HepG2 (cell line): ENCODE measurements at regions not wholly inside any gene's neighbourhood (a gene's known extent, or its start where the extent isn't known, plus 50 kb on each side); places are given as distances from the start of the nearest gene placed in this dataset.

ENCODE experiments used
- ATAC-seq: fragments of 200-7000 bp; cut with Tn5 transposase; 3 replicates; pipeline ENCODE4 v1.9.1; 2020; ENCODE audit warnings: mild to moderate bottlenecking, moderate library complexity
- BruUV-seq: library from RNA; stranded (reverse); fragments of 400-500 nt; replicated peaks from 2 replicates; lab custom pipeline; 2021; lab: Mats Ljungman, UMichigan
- CTCF ChIA-PET: fragments of 300-600 bp; formaldehyde crosslinking; extraction: SDS; loops from one replicate; lab custom pipeline; 2021; ENCODE audit warnings: low total read pairs, inconsistent platforms, low intra/inter-chr PET ratio; lab: Yijun Ruan, JAX
- POLR2A ChIA-PET: fragments of 350-600 bp; sonication (Branson Sonifier 250); formaldehyde crosslinking; loops from one replicate; lab custom pipeline; 2020; ENCODE audit warnings: antibody characterized with exemption, inconsistent platforms; lab: Yijun Ruan, JAX
- DNase-seq: peaks from one replicate; pipeline ENCODE4 v3.0.0-alpha.2; 2015; ENCODE audit warnings: low spot score
- FAIRE-seq: peaks from 3 replicates; lab custom pipeline; 2011; peaks lifted over from hg19 to GRCh38; lab: Jason Lieb, UNC
- H2AFZ ChIP-seq: one replicate; pipeline ENCODE4 v1.6.1; 2011; ENCODE audit warnings: low read length, inconsistent platforms
- H3K27ac ChIP-seq: fragments of 300-600 bp; 3 replicates; pipeline ENCODE4 v1.8.0; 2011; ENCODE audit warnings: mixed run types, mild to moderate bottlenecking, mixed read lengths, low read length, inconsistent platforms; ENCODE audit not compliant: insufficient read depth; ENCODE audit errors: extremely low read length
- H3K27me3 ChIP-seq, 2 experiments: fragments of 200-600 bp in 1 of 2; 2 replicates in 1 of 2; 3 replicates in 1 of 2; pipeline versions ENCODE4 v1.6.0 to v1.8.0; 2011; ENCODE audit warnings: low read length in 2 of 2, mild to moderate bottlenecking in 2 of 2, moderate library complexity in 2 of 2, inconsistent platforms in 1 of 2; ENCODE audit not compliant: insufficient read depth in 2 of 2, control insufficient read depth in 1 of 2
- H3K36me3 ChIP-seq, 2 experiments: fragments of 200-600 bp in 1 of 2; replicated peaks in 1 of 2; 2 replicates in 1 of 2; 3 replicates in 1 of 2; pipeline versions ENCODE4 v1.5.1 to v1.8.0; 2011; ENCODE audit warnings: low read length in 2 of 2, inconsistent platforms in 1 of 2; ENCODE audit not compliant: insufficient read depth in 2 of 2, control insufficient read depth in 1 of 2
- H3K4me1 ChIP-seq: 2 replicates; pipeline ENCODE4 v1.5.1; 2012; ENCODE audit warnings: low read length, inconsistent platforms; ENCODE audit not compliant: insufficient read depth
- H3K4me2 ChIP-seq: 2 replicates; pipeline ENCODE4 v1.6.0; 2011; ENCODE audit warnings: low read depth, low read length, inconsistent platforms
- H3K4me3 ChIP-seq, 3 experiments: fragments of 200-600 bp in 1 of 3; sonication (generic), shearing (Covaris generic) in 1 of 3; replicated peaks in 1 of 3; 2 replicates each; pipeline ENCODE4 v1.5.1; 2011 to 2016; ENCODE audit warnings: low read length in 3 of 3, inconsistent platforms in 2 of 3, low read depth in 2 of 3, mild to moderate bottlenecking in 2 of 3, control low read depth in 1 of 3, mixed read lengths in 1 of 3; ENCODE audit not compliant: insufficient read depth in 1 of 3
- H3K79me2 ChIP-seq: one replicate; pipeline ENCODE4 v1.6.1; 2011; ENCODE audit warnings: low read length, inconsistent platforms; ENCODE audit not compliant: insufficient read depth
- H3K9ac ChIP-seq: 2 replicates; pipeline ENCODE4 v1.6.0; 2011; ENCODE audit warnings: mild to moderate bottlenecking, low read depth, low read length, inconsistent platforms; ENCODE audit not compliant: insufficient read depth
- H3K9me3 ChIP-seq: 2 replicates; pipeline ENCODE4 v1.5.1; 2012; ENCODE audit warnings: mild to moderate bottlenecking, low read length
- H4K20me1 ChIP-seq: 2 replicates; pipeline ENCODE4 v1.6.0; 2011; ENCODE audit warnings: inconsistent platforms, mild to moderate bottlenecking, low read length, moderate library complexity; ENCODE audit not compliant: insufficient read depth
- ARNTL ChIP-seq: sonication (generic); formaldehyde crosslinking; IDR thresholded peaks from 2 replicates; pipeline ENCODE4 v1.4.0; 2020; ENCODE audit warnings: mild to moderate bottlenecking, missing genetic modification reagents
- FOXA3 ChIP-seq: IDR thresholded peaks from 2 replicates; pipeline ENCODE4 v1.6.1; 2016; ENCODE audit warnings: missing genetic modification reagents, missing compliant biosample characterization
- KDM6A ChIP-seq: IDR thresholded peaks from 2 replicates; pipeline ENCODE4 v1.6.1; 2016; ENCODE audit warnings: low read depth
- KLF11 ChIP-seq: IDR thresholded peaks from 2 replicates; pipeline ENCODE4 v1.6.1; 2016; ENCODE audit warnings: missing compliant biosample characterization
- MAX ChIP-seq: IDR thresholded peaks from 2 replicates; pipeline ENCODE4 v1.6.1; 2012; ENCODE audit warnings: inconsistent platforms
- MXD4 ChIP-seq: IDR thresholded peaks from 2 replicates; pipeline ENCODE4 v1.6.1; 2016; ENCODE audit warnings: mild to moderate bottlenecking, missing biosample characterization, missing genetic modification reagents
- MYNN ChIP-seq: sonication (generic); formaldehyde crosslinking; IDR thresholded peaks from 2 replicates; pipeline ENCODE4 v1.4.0; 2020; ENCODE audit warnings: mild to moderate bottlenecking, low read depth, missing genetic modification reagents
- NR0B2 ChIP-seq: sonication (generic); formaldehyde crosslinking; IDR thresholded peaks from 2 replicates; pipeline ENCODE4 v1.4.0; 2020; ENCODE audit warnings: mild to moderate bottlenecking, missing genetic modification reagents
- PAX8 ChIP-seq: sonication (generic); formaldehyde crosslinking; IDR thresholded peaks from 2 replicates; pipeline ENCODE4 v1.8.0; 2022; ENCODE audit warnings: mild to moderate bottlenecking, missing genetic modification reagents, borderline replicate concordance
- STAT6 ChIP-seq: sonication (generic); formaldehyde crosslinking; IDR thresholded peaks from 2 replicates; pipeline ENCODE4 v1.4.0; 2020; ENCODE audit warnings: missing genetic modification reagents, mild to moderate bottlenecking, borderline replicate concordance
- TFDP1 ChIP-seq: IDR thresholded peaks from 2 replicates; pipeline ENCODE4 v1.6.1; 2016; ENCODE audit warnings: missing compliant biosample characterization, missing genetic modification reagents, borderline replicate concordance
- TOPORS ChIP-seq: sonication (generic); formaldehyde crosslinking; IDR thresholded peaks from 2 replicates; pipeline ENCODE4 v1.8.0; 2023; ENCODE audit warnings: mild to moderate bottlenecking, missing genetic modification reagents
- U2AF2 ChIP-seq: fragments of 200-400 bp; formaldehyde crosslinking; IDR thresholded peaks from 2 replicates; pipeline ENCODE4 v1.6.1; 2017; ENCODE audit warnings: low read depth, mild to moderate bottlenecking, low read length
- ZFP36L2 ChIP-seq: sonication (generic); formaldehyde crosslinking; IDR thresholded peaks from 2 replicates; pipeline ENCODE4 v1.4.0; 2020; ENCODE audit warnings: missing genetic modification reagents
- ZSCAN22 ChIP-seq: sonication (generic); formaldehyde crosslinking; IDR thresholded peaks from 2 replicates; pipeline ENCODE4 v1.4.0; 2020; ENCODE audit warnings: mild to moderate bottlenecking, missing genetic modification reagents
- WGBS: methylation state at CpG from one replicate; pipeline ENCODE4 v1.1.6; 2017; ENCODE audit warnings: low lambda C conversion rate; 5-methylcytosine and 5-hydroxymethylcytosine counted together
- in situ Hi-C: cut with HindIII; loops from 2 replicates; pipeline ENCODE4 v1.10.0; 2017; ENCODE audit warnings: low pct_unique_long_range_greater_than_20kb; ENCODE audit not compliant: extremely low pct_ligation_motif_present
- intact Hi-C: fragments of 100-400 bp; cut with micrococcal nuclease; formaldehyde crosslinking; loops from one replicate; pipeline ENCODE4 v1.10.0; 2022; ENCODE audit not compliant: unreplicated experiment

GRCh38 chr7:9603291-9603690, 1169.9 kb downstream of the NXPH1 start:
- Histone ChIP-seq H4K20me1 (no peaks in the 10 kb centered on the region), H3K79me2 (no peaks in the 10 kb centered on the region), H3K9ac (no peak overlapping the region)
- CTCF ChIA-PET, result no interaction called here
- POLR2A ChIA-PET, result no interaction called here
- BruUV-seq, result no TSS peak
- TF ChIP-seq MYNN (CRISPR knock-in tag) (no peak), NR0B2 (CRISPR knock-in tag) (no peak), TOPORS (CRISPR knock-in tag) (no peak), PAX8 (CRISPR knock-in tag) (no peak)
- TF ChIP-seq, all 625 proteins: peak for 0
- no peak overlapping the region for H3K27ac ChIP-seq
- DNase-seq (no peak), ATAC-seq (no peak), FAIRE-seq (no peak)
- no peak overlapping the region for H3K4me2 ChIP-seq
- intact Hi-C loops, result no loop called here
- H3K9me3 ChIP-seq, result peaks cover 66% of the 10 kb centered on the region
- no peaks in the 10 kb centered on the region for H3K36me3 ChIP-seq
- no peaks in the 10 kb centered on the region for H3K4me1 ChIP-seq
- H3K4me3 ChIP-seq, result no peak overlapping the region
- H2AFZ ChIP-seq, result no peak overlapping the region
- no peaks in the 10 kb centered on the region for H3K27me3 ChIP-seq
- in situ Hi-C loops, result no loop called here

- intact Hi-C loops (no loop called here), in situ Hi-C loops (no loop called here)
- H3K9ac ChIP-seq, result no peak overlapping the region
- DNase-seq (no peak), ATAC-seq (no peak), FAIRE-seq (no peak)
- no peaks in the 10 kb centered on the region for H3K4me1 ChIP-seq
- no peak overlapping the region for H3K27ac ChIP-seq
- peaks cover 79% of the 10 kb centered on the region for H3K9me3 ChIP-seq
- 0% methylated on average over 1 of the region's 1 CpG for WGBS
- no peak overlapping the region for H2AFZ ChIP-seq
- ChIA-PET CTCF (no interaction called here), POLR2A (no interaction called here)
- no peaks in the 10 kb centered on the region for H3K36me3 ChIP-seq
- no peak overlapping the region for H3K4me3 ChIP-seq
- H3K27me3 ChIP-seq, result no peaks in the 10 kb centered on the region
- H3K4me2 ChIP-seq, result no peak overlapping the region
- no peaks in the 10 kb centered on the region for H4K20me1 ChIP-seq
- no TSS peak for BruUV-seq
- H3K79me2 ChIP-seq, result no peaks in the 10 kb centered on the region
- no peak for TF ChIP-seq KDM6A (CRISPR knock-in tag)
- TF ChIP-seq MAX, result no peak
- no peak for TF ChIP-seq ARNTL (CRISPR knock-in tag)
- no peak for TF ChIP-seq ZFP36L2
- no peak for TF ChIP-seq STAT6 (CRISPR knock-in tag)
- TF ChIP-seq MXD4 (CRISPR knock-in tag), result no peak
- no peak for TF ChIP-seq KLF11 (CRISPR knock-in tag)
- TF ChIP-seq FOXA3 (CRISPR knock-in tag), result no peak
- TF ChIP-seq TFDP1, result no peak
- TF ChIP-seq ZSCAN22 (CRISPR knock-in tag), result no peak
- TF ChIP-seq U2AF2, result no peak
Observed at GRCh38 chr7:9608560-9608959, 1175.2 kb downstream of the NXPH1 start.
